ENCODE measurements at regions not wholly inside any gene's neighbourhood (a gene's known extent, or its start where the extent isn't known, plus 50 kb on each side); places are given as distances from the start of the nearest gene placed in this dataset.

DNA sequence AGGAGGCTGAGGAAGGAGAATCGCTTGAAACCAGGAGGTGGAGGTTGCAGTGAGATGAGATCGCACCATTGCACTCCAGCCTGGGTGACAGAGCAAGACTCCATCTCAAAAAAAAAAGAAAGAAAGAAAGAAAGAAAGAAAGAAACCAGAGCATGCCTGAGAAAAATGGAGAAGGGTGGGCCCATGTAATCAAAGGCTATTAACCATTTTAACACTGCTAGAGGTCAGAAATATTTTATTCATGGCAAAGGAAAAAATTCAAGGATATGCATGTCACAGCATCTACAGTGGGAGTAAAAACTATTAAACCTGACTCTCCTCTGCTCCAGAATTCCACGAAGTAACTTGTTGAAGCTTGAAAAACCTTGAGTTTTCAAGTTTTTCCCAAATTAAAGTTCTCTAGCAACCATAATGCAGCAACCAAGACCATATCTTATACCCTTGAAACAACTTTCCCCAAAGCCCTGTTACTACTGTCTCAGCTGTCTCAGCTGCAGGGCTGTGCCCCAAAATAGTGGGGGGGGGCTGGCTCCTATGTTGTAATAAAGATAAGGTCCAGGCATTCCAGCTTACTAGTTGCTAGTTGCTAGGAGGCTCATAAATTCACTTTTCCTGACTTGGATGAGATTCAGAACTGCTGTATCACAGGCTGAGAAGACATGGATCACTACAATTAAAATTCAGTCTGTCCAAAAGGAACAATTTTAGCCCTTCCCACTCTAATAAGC, 112.9 kb upstream of the SOD1 start:
- H3K27ac Mint-ChIP-seq: no peak overlapping the region
- peaks cover 17% of the 10 kb centered on the region for H3K4me1 Mint-ChIP-seq (ENCODE audit: unreplicated experiment)
- no peak for TF ChIP-seq CTCF (conservative IDR thresholded peaks at IDR 0.05)

GRCh38 chr21:31545036-31545435, 114.5 kb upstream of the SOD1 start:
- Mint-ChIP-seq H3K27me3 (no peaks in the 10 kb centered on the region), H3K9me3 (no peaks in the 10 kb centered on the region), H3K27ac (no peak overlapping the region), H3K4me1 (ENCODE audit: unreplicated experiment) (peaks cover 17% of the 10 kb centered on the region), H3K36me3 (peaks cover under 1% of the 10 kb centered on the region), H3K4me3 (no peak overlapping the region)
- TF ChIP-seq CTCF (conservative IDR thresholded peaks at IDR 0.05): no peak
- no peak for DNase-seq (ENCODE audit: extremely low spot score, unreplicated experiment)

More for the DNA sequence above, 112.9 kb upstream of the SOD1 start:
- DNase-seq (ENCODE audit: extremely low spot score, unreplicated experiment): no peak
- H3K27me3 Mint-ChIP-seq: no peaks in the 10 kb centered on the region
- peaks cover 8% of the 10 kb centered on the region for H3K36me3 Mint-ChIP-seq
- no peak overlapping the region for H3K4me3 Mint-ChIP-seq
- no peaks in the 10 kb centered on the region for H3K9me3 Mint-ChIP-seq

GRCh38 chr21:31543191-31543590, 116.3 kb upstream of the SOD1 start:
- H3K9me3 Mint-ChIP-seq: no peaks in the 10 kb centered on the region
- H3K27ac Mint-ChIP-seq: no peak overlapping the region
- peaks cover 17% of the 10 kb centered on the region for H3K4me1 Mint-ChIP-seq (ENCODE audit: unreplicated experiment)

GRCh38 chr21:31538816-31539215, 120.7 kb upstream of the SOD1 start:
- H3K36me3 Mint-ChIP-seq: no peaks in the 10 kb centered on the region
- H3K4me3 Mint-ChIP-seq: no peak overlapping the region
- H3K27me3 Mint-ChIP-seq: no peaks in the 10 kb centered on the region
- no peak for DNase-seq (ENCODE audit: extremely low spot score, unreplicated experiment)
- peaks cover 7% of the 10 kb centered on the region for H3K4me1 Mint-ChIP-seq (ENCODE audit: unreplicated experiment)
- no peaks in the 10 kb centered on the region for H3K9me3 Mint-ChIP-seq
- no peak for TF ChIP-seq CTCF (conservative IDR thresholded peaks at IDR 0.05)
- H3K27ac Mint-ChIP-seq: no peak overlapping the region

More at GRCh38 chr21:31543191-31543590, 116.3 kb upstream of the SOD1 start:
- H3K36me3 Mint-ChIP-seq: no peaks in the 10 kb centered on the region
- no peak overlapping the region for H3K4me3 Mint-ChIP-seq
- no peak for DNase-seq (ENCODE audit: extremely low spot score, unreplicated experiment)
- no peaks in the 10 kb centered on the region for H3K27me3 Mint-ChIP-seq
- TF ChIP-seq CTCF (conservative IDR thresholded peaks at IDR 0.05): no peak

DNA sequence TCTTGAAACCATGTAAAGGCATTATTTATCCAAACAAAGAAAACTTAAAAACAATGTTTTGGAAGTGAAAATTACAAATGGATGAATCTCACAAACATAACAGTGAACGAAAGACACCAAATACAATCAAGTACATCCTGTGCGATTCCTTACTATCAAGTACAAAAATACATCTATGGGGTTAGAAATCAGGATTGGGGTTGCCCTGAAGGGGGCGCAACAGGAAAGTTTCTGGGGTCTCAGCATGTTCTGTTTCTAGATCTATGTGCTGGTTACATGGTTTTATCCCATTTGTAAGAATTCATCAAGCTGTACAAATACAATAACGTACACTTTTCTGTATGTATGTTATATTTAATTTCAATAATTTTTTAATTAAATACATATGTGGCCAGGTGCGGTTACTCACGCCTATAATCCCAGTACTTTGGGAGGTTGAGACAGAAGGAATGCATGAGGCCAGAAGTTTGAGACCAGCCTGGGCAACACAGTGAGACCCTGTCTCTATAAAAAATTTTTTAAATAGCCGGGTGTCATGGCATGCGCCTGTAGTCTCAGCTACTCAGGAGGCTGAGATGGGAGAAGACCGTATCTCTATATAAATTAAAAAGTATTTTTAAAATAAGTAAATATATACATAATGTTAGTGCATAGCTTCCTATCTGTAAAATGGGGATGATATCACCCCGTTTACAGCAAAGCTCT, 121.5 kb upstream of the SOD1 start:
- DNase-seq (ENCODE audit: extremely low spot score, unreplicated experiment): no peak
- H3K4me1 Mint-ChIP-seq (ENCODE audit: unreplicated experiment): peaks cover 1% of the 10 kb centered on the region
- H3K27ac Mint-ChIP-seq: no peak overlapping the region
- no peaks in the 10 kb centered on the region for H3K27me3 Mint-ChIP-seq
- no peaks in the 10 kb centered on the region for H3K36me3 Mint-ChIP-seq
- peak; percentile 67 for TF ChIP-seq CTCF (conservative IDR thresholded peaks at IDR 0.05)
- no peaks in the 10 kb centered on the region for H3K9me3 Mint-ChIP-seq
- no peak overlapping the region for H3K4me3 Mint-ChIP-seq

All from type B pancreatic cell (in vitro differentiated cells).